ENCODE measurements at regions not wholly inside any gene's neighbourhood (a gene's known extent, or its start where the extent isn't known, plus 50 kb on each side); places are given as distances from the start of the nearest gene placed in this dataset.

GRCh38 chr5:54630738-54631359, 113.3 kb downstream of the SNX18 start:
- Mint-ChIP-seq H3K9me3 (peaks cover 0 to 2% of the 10 kb centered on the region in 2 donors), H3K4me3 (no peak overlapping the region), H3K36me3 (peaks cover 7% of the 10 kb centered on the region), H3K27me3 (ENCODE audit: low read depth in 2 of 2) (no peaks in the 10 kb centered on the region), H3K27ac (no peak overlapping the region), H3K4me1 (peaks cover 7 to 13% of the 10 kb centered on the region in 2 donors)
- TF ChIP-seq CTCF (IDR thresholded peaks at IDR 0.05): no peak
- no peaks in the 10 kb centered on the region for H3K4me1 ChIP-seq (ENCODE audit: control insufficient read depth, insufficient read depth, low read length)
- H3K27ac ChIP-seq (ENCODE audit: low read length): no peak overlapping the region
- H3K27me3 ChIP-seq (ENCODE audit: control insufficient read depth, insufficient read depth, low read length): no peaks in the 10 kb centered on the region
- DNase-seq (no peak), ATAC-seq (no peak)
- WGBS (ENCODE audit: insufficient coverage): 100% methylated on average over 4 of the region's 5 CpGs
- no peak overlapping the region for H3K4me3 ChIP-seq (ENCODE audit: low read length)
- intact Hi-C loops (cut with micrococcal nuclease): no loop called here
- peaks cover 7% of the 10 kb centered on the region for H3K9me3 ChIP-seq (ENCODE audit: control insufficient read depth, insufficient read depth, low read length)
- no peaks in the 10 kb centered on the region for H3K36me3 ChIP-seq (ENCODE audit: control insufficient read depth, insufficient read depth, low read length)

- WGBS (ENCODE audit: insufficient coverage): 92% methylated on average over 1 of the region's 2 CpGs
- no peak overlapping the region for H3K27ac Mint-ChIP-seq
- peaks cover 0 to 2% of the 10 kb centered on the region in 2 donors for H3K9me3 Mint-ChIP-seq
- no peak for DNase-seq
- ATAC-seq: no peak
- intact Hi-C loops (cut with micrococcal nuclease): no loop called here
- peaks cover 7% of the 10 kb centered on the region for H3K9me3 ChIP-seq (ENCODE audit: control insufficient read depth, insufficient read depth, low read length)
- no peaks in the 10 kb centered on the region for H3K27me3 ChIP-seq (ENCODE audit: control insufficient read depth, insufficient read depth, low read length)
- no peak for TF ChIP-seq CTCF (IDR thresholded peaks at IDR 0.05)
- H3K4me1 Mint-ChIP-seq: peaks cover 7 to 13% of the 10 kb centered on the region in 2 donors
- no peaks in the 10 kb centered on the region for H3K36me3 ChIP-seq (ENCODE audit: control insufficient read depth, insufficient read depth, low read length)
- no peaks in the 10 kb centered on the region for H3K27me3 Mint-ChIP-seq (ENCODE audit: low read depth in 2 of 2)
- H3K36me3 Mint-ChIP-seq: peaks cover 7% of the 10 kb centered on the region
- H3K4me3 Mint-ChIP-seq: no peak overlapping the region
- H3K27ac ChIP-seq (ENCODE audit: low read length): no peak overlapping the region
- H3K4me1 ChIP-seq (ENCODE audit: control insufficient read depth, insufficient read depth, low read length): no peaks in the 10 kb centered on the region
- no peak overlapping the region for H3K4me3 ChIP-seq (ENCODE audit: low read length)
Measured at GRCh38 chr5:54629115-54629514, 111.6 kb downstream of the SNX18 start.

GRCh38 chr5:54628050-54628449, 110.5 kb downstream of the SNX18 start:
- TF ChIP-seq CTCF (IDR thresholded peaks at IDR 0.05): no peak
- peaks cover 0 to 2% of the 10 kb centered on the region in 2 donors for H3K9me3 Mint-ChIP-seq
- no peak overlapping the region for H3K4me3 Mint-ChIP-seq
- peaks cover 12 to 16% of the 10 kb centered on the region in 2 donors for H3K4me1 Mint-ChIP-seq
- WGBS (ENCODE audit: insufficient coverage): 94% methylated on average over 1 of the region's 1 CpG
- no peak overlapping the region for H3K27ac ChIP-seq (ENCODE audit: low read length)
- no peaks in the 10 kb centered on the region for H3K27me3 ChIP-seq (ENCODE audit: control insufficient read depth, insufficient read depth, low read length)
- H3K9me3 ChIP-seq (ENCODE audit: control insufficient read depth, insufficient read depth, low read length): peaks cover 7% of the 10 kb centered on the region
- no peak overlapping the region for H3K4me3 ChIP-seq (ENCODE audit: low read length)
- no peak overlapping the region for H3K27ac Mint-ChIP-seq
- no peak for DNase-seq
- no peaks in the 10 kb centered on the region for H3K27me3 Mint-ChIP-seq (ENCODE audit: low read depth in 2 of 2)
- no peaks in the 10 kb centered on the region for H3K36me3 ChIP-seq (ENCODE audit: control insufficient read depth, insufficient read depth, low read length)
- ATAC-seq: no peak
- H3K4me1 ChIP-seq (ENCODE audit: control insufficient read depth, insufficient read depth, low read length): no peaks in the 10 kb centered on the region
- H3K36me3 Mint-ChIP-seq: peaks cover 7% of the 10 kb centered on the region
- intact Hi-C loops (cut with micrococcal nuclease): no loop called here

- WGBS (ENCODE audit: insufficient coverage): 77% methylated on average over 2 of the region's 2 CpGs
- no peaks in the 10 kb centered on the region for H3K36me3 ChIP-seq (ENCODE audit: control insufficient read depth, insufficient read depth, low read length)
- intact Hi-C loops (cut with micrococcal nuclease): no loop called here
- ATAC-seq (no peak), DNase-seq (no peak)
- Mint-ChIP-seq H3K36me3 (peaks cover 7% of the 10 kb centered on the region), H3K4me1 (peaks cover 14 to 19% of the 10 kb centered on the region in 2 donors), H3K27me3 (ENCODE audit: low read depth in 2 of 2) (no peaks in the 10 kb centered on the region), H3K9me3 (peaks cover 0 to 2% of the 10 kb centered on the region in 2 donors), H3K27ac (no peak overlapping the region), H3K4me3 (no peak overlapping the region)
- no peaks in the 10 kb centered on the region for H3K4me1 ChIP-seq (ENCODE audit: control insufficient read depth, insufficient read depth, low read length)
- TF ChIP-seq CTCF (IDR thresholded peaks at IDR 0.05): no peak
- H3K27me3 ChIP-seq (ENCODE audit: control insufficient read depth, insufficient read depth, low read length): no peaks in the 10 kb centered on the region
- no peak overlapping the region for H3K27ac ChIP-seq (ENCODE audit: low read length)
- no peak overlapping the region for H3K4me3 ChIP-seq (ENCODE audit: low read length)
- H3K9me3 ChIP-seq (ENCODE audit: control insufficient read depth, insufficient read depth, low read length): peaks cover 7% of the 10 kb centered on the region
Measured at GRCh38 chr5:54626407-54626806, 108.8 kb downstream of the SNX18 start.
